Dedifferentiated amniotic fluid mesenchymal stem cell (primary cell): ENCODE measurements at regions not wholly inside any gene's neighbourhood (a gene's known extent, or its start where the extent isn't known, plus 50 kb on each side); places are given as distances from the start of the nearest gene placed in this dataset.
"Not testable (repeated sequence)": the region's sequence is repeated elsewhere in the genome, so short reads cannot be mapped to it uniquely, and the experiment has no call there.

ENCODE experiments used
- DNase-seq: peaks from one replicate; pipeline ENCODE4 v3.0.0-alpha.2; 2016; ENCODE audit errors: extremely low spot score

GRCh38 chr3:18190646-18191045 lies 234.5 kb downstream of the SATB1 start:
- DNase-seq: no peak

- DNase-seq: peak; percentile 21
These were observed 235.7 kb downstream of the SATB1 start for GRCh38 chr3:18189282-18190050.

- DNase-seq: no peak
These were observed 236.6 kb downstream of the SATB1 start for GRCh38 chr3:18188491-18188890.

GRCh38 chr3:18185624-18186023 lies 239.5 kb downstream of the SATB1 start:
- no peak for DNase-seq

GRCh38 chr3:18182923-18183322 lies 242.2 kb downstream of the SATB1 start:
- DNase-seq: not testable (repeated sequence)

- no peak for DNase-seq
These were observed 245.6 kb downstream of the SATB1 start for GRCh38 chr3:18179521-18179920.

GRCh38 chr3:18177271-18177670 lies 247.9 kb downstream of the SATB1 start:
- no peak for DNase-seq

- not testable (repeated sequence) for DNase-seq
These were observed 251.2 kb downstream of the SATB1 start for GRCh38 chr3:18173891-18174290.

- no peak for DNase-seq
These were observed 265.5 kb downstream of the SATB1 start for GRCh38 chr3:18159681-18160080.

GRCh38 chr3:18153571-18154173 lies 271.5 kb downstream of the SATB1 start:
- DNase-seq: peak; percentile 55

GRCh38 chr3:18151199-18151598 lies 273.9 kb downstream of the SATB1 start:
- no peak for DNase-seq

GRCh38 chr3:18149935-18150334 lies 275.2 kb downstream of the SATB1 start:
- no peak for DNase-seq

- no peak for DNase-seq
These were observed 275.8 kb downstream of the SATB1 start for GRCh38 chr3:18149386-18149785.

GRCh38 chr3:18144571-18144970 lies 280.6 kb downstream of the SATB1 start:
- no peak for DNase-seq

- no peak for DNase-seq
These were observed 281.8 kb downstream of the SATB1 start for GRCh38 chr3:18143258-18143780.

GRCh38 chr3:18137958-18138357 lies 287.2 kb downstream of the SATB1 start:
- DNase-seq: no peak

- no peak for DNase-seq
These were observed 289.9 kb downstream of the SATB1 start for GRCh38 chr3:18135060-18135814.

GRCh38 chr3:18134386-18135059 lies 290.6 kb downstream of the SATB1 start:
- peak; percentile 63 for DNase-seq

GRCh38 chr3:18132991-18133390 lies 292.1 kb downstream of the SATB1 start:
- no peak for DNase-seq

GRCh38 chr3:18127859-18128681 lies 297.1 kb downstream of the SATB1 start:
- DNase-seq: no peak
